NCI-H446 (cell line): ENCODE measurements at regions not wholly inside any gene's neighbourhood (a gene's known extent, or its start where the extent isn't known, plus 50 kb on each side); places are given as distances from the start of the nearest gene placed in this dataset.
"Not testable (repeated sequence)": the region's sequence is repeated elsewhere in the genome, so short reads cannot be mapped to it uniquely, and the experiment has no call there.

Experiments
- DNase-seq, 2 experiments: peaks; one replicate each; lab custom pipeline; 2025; lab: John Stamatoyannopoulos, UW

DNA sequence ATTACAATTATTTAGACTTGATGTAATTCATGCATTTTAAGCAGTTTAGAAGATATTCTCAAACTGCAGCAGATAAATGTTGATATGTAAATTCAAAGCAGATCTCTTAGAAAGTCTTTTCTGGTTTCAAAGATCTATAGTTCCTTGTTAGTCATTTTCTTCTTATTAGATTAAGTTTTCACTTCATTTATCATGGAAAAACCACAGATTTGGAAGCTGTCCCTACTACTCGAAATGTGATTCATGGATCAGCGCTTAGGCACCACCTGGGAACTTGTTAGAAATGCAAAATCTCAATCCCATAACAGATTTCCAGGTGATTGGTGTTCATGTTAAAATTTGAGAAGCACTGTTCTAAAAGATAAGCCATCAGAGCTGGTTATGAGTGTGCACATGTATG lies 92.8 kb upstream of the CDH2 start:
- DNase-seq: no peak

- no peak for DNase-seq
Measured at GRCh38 chr18:28267878-28268625, 91.1 kb upstream of the CDH2 start.

DNA sequence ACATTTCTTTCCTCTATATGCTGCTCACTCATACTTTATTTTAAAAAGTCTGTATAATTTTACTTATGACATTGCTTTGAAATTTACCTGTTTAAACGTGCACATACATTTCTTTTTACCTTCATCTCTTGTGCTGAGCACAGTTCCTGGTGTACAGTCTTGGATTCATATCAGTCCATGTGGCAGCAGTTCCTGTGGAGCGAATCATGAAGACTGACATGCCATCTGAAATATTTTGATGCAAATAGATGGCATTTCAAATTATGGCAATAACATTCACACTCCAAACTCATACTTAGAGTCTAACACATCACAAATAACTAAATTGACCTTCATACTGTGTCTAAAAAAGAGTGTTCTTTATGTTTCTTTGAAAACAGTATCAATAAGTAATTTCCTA lies 90.3 kb upstream of the CDH2 start:
- DNase-seq: no peak

GRCh38 chr18:28256166-28256565 lies 79.2 kb upstream of the CDH2 start:
- no peak for DNase-seq

GRCh38 chr18:28248653-28249052 lies 71.7 kb upstream of the CDH2 start:
- no peak for DNase-seq

GRCh38 chr18:28240626-28241025 lies 63.7 kb upstream of the CDH2 start:
- not testable (repeated sequence) for DNase-seq

GRCh38 chr18:28236487-28236886 lies 59.6 kb upstream of the CDH2 start:
- no peak for DNase-seq
